ENCODE measurements at regions not wholly inside any gene's neighbourhood (a gene's known extent, or its start where the extent isn't known, plus 50 kb on each side); places are given as distances from the start of the nearest gene placed in this dataset.

GRCh38 chr21:21969211-21969610 lies 971.0 kb downstream of the NCAM2 start:
- TF ChIP-seq SP1 (CRISPR knock-in tag; conservative IDR thresholded peaks at IDR 0.05), result no peak
- no peak for TF ChIP-seq AFF4 (CRISPR knock-in tag; IDR thresholded peaks at IDR 0.05; ENCODE audit: borderline replicate concordance)
- TF ChIP-seq KAT7 (CRISPR knock-in tag; IDR thresholded peaks at IDR 0.05; ENCODE audit: borderline replicate concordance), result no peak
- no peak for TF ChIP-seq CDX4 (CRISPR knock-in tag; IDR thresholded peaks at IDR 0.05; ENCODE audit: borderline replicate concordance)
- TF ChIP-seq CREM (CRISPR knock-in tag; IDR thresholded peaks at IDR 0.05), result no peak
- no peak for TF ChIP-seq NR3C1 (CRISPR knock-in tag; conservative IDR thresholded peaks at IDR 0.05; ENCODE audit: low read depth)
- TF ChIP-seq ATF3 (CRISPR knock-in tag; conservative IDR thresholded peaks at IDR 0.05), result no peak
- no peak for TF ChIP-seq USF2 (CRISPR knock-in tag; IDR thresholded peaks at IDR 0.05)
- no peak for TF ChIP-seq ZNF281 (CRISPR knock-in tag; IDR thresholded peaks at IDR 0.05)
- TF ChIP-seq CTCF (IDR thresholded peaks at IDR 0.05), result no peak

Measured in WTC11 (cell line).